GM12874 (cell line): ENCODE measurements at regions not wholly inside any gene's neighbourhood (a gene's known extent, or its start where the extent isn't known, plus 50 kb on each side); places are given as distances from the start of the nearest gene placed in this dataset.

Source experiments
- TF ChIP-seq, protein P1 (sequence below): IDR thresholded peaks from 2 replicates; pipeline ENCODE4 v1.5.1; 2011; ENCODE audit warnings: low read depth, mild to moderate bottlenecking, control low read depth, low read length, moderate library complexity; ENCODE audit not compliant: insufficient read depth

GRCh38 chr5:44885903-44886302 is 77.2 kb downstream of the MRPS30 start:
- TF ChIP-seq, protein P1, sequence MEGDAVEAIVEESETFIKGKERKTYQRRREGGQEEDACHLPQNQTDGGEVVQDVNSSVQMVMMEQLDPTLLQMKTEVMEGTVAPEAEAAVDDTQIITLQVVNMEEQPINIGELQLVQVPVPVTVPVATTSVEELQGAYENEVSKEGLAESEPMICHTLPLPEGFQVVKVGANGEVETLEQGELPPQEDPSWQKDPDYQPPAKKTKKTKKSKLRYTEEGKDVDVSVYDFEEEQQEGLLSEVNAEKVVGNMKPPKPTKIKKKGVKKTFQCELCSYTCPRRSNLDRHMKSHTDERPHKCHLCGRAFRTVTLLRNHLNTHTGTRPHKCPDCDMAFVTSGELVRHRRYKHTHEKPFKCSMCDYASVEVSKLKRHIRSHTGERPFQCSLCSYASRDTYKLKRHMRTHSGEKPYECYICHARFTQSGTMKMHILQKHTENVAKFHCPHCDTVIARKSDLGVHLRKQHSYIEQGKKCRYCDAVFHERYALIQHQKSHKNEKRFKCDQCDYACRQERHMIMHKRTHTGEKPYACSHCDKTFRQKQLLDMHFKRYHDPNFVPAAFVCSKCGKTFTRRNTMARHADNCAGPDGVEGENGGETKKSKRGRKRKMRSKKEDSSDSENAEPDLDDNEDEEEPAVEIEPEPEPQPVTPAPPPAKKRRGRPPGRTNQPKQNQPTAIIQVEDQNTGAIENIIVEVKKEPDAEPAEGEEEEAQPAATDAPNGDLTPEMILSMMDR = no peak

DNA sequence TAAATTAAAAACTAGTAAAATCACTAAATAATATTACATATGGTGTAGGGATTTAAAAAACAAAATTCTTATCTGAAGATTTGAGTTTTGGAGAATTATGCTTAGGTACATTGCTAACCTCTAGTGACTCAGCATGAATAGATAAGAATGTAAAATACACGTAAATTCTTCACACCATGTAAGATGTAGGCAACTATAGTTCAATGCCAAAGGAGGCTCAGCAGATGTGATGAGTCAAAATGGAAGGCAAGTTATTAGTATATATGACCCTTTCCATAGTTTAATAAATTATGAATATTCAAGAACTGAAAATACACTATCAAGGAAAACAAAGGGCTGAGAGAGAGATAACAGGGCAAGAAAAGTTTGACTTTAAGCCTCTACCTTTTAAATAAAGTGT is 79.0 kb downstream of the MRPS30 start:
- TF ChIP-seq, protein P1 = no peak

DNA sequence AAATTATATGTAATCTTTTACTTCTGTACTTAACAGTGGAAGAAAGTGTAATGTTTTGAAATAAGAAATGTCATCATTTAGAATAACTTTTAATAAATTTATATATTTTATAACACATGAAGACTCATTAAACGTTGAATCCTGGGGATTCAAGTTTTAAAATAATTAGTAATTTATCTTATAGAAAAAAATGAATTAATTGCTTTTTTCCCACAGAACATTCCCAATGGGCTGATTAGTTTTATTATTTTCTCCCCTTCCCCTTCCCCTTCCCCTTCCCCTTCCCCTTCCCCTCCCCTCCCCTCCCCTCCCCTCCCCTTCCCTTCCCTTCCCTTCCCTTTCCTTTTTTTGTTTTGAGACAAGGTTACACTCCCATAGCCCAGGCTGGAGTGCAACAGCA is 79.7 kb downstream of the MRPS30 start:
- TF ChIP-seq, protein P1 = no peak

DNA sequence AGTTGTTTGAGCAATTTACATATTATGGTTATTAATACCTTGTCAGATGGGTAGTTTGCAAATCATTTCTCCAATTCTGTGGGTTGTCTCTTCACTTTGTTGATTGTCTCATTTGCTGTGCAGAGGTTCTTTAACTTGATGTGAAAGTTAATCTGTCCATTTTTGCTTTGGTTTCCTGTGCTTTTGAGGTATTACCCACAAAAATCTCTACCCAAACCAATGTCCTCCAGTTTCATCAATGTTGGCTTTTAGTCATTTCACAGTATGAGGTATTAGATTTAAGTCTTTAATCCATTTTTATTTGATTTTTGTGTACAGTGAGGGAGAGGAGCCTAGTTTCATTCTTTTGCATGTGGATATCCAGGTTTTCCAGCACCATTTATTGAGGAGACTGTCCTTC is 82.4 kb downstream of the MRPS30 start:
- TF ChIP-seq, protein P1 = no peak

DNA sequence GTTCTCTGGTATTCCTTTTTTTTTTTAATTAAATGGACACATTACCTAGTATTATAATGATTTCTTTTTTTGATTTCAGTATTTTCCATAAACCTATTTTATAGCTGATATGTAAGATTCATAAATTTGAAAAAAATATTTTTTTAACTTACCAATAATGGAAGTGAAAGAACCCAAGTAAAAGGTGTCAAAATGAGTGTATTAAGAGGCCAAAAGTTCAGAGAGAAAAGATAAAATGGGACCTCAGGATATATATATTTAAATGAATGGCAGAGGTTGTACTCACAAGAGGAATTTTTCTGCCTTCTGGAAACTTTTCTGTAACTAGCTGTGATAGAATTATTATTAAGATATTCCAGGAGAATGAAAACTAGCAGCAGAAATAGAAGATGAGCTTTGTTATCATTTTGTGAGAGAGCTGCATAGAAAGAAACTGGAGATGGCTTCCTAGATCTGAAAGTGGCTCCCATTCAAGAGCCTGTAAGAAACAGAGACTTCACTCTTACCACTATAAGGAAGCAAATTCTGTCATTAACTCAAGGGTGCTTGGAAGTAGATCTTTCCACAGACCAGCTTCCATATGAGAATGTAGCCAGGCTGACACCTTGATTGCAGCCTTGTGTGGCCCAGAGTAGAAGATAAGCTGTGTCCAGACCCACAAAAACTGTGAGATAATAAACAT is 91.7 kb downstream of the MRPS30 start:
- TF ChIP-seq, protein P1 = no peak

- TF ChIP-seq, protein P1 = no peak
Observed at GRCh38 chr5:44907396-44907795, 98.6 kb downstream of the MRPS30 start.

DNA sequence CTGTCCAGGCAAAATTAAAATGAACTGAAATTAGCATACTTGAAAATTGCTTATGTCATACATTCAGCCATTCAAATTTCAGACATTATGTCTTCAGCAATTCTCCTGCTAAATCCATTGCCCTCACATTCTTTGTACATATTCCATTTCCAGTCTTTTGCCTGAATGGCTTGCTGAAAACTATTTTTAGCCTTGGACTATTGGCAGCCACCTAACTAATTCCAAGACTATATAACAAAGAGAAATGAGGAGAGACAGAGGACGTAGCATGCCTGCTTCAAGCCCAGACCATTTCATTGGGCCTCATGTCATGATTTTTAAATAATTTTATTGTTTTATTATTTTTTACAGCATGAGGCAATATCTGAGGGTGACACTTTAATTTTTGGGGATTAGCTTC is 100.3 kb downstream of the MRPS30 start:
- TF ChIP-seq, protein P1 = no peak
